ENCODE measurements at regions not wholly inside any gene's neighbourhood (a gene's known extent, or its start where the extent isn't known, plus 50 kb on each side); places are given as distances from the start of the nearest gene placed in this dataset.

GRCh38 chr6:159513074-159513720 lies 179.8 kb downstream of the SOD2 start:
- TF ChIP-seq ZNF274 (IDR thresholded peaks at IDR 0.05; ENCODE audit: low read depth, low read length) (no peak), SUZ12 (IDR thresholded peaks at IDR 0.05; ENCODE audit: extremely low read depth, insufficient read depth, insufficient read length) (no peak)

Data from NT2/D1 (cell line).